A673 (cell line): ENCODE measurements at regions not wholly inside any gene's neighbourhood (a gene's known extent, or its start where the extent isn't known, plus 50 kb on each side); places are given as distances from the start of the nearest gene placed in this dataset.

ENCODE experiments used
- CTCF ChIP-seq: fragments of 300-800, 200-600 bp; sonication (generic); conservative IDR thresholded peaks from 2 replicates; pipeline ENCODE4 v1.5.1; 2017; ENCODE audit warnings: low read depth, mild to moderate bottlenecking, antibody characterized with exemption, low read length, moderate library complexity, mixed read lengths
- EZH2 ChIP-seq: fragments of 200-600 bp; sonication (generic); IDR thresholded peaks from 2 replicates; pipeline ENCODE4 v1.6.1; 2017; ENCODE audit warnings: borderline replicate concordance, low read depth, mild to moderate bottlenecking, mixed read lengths, antibody characterized with exemption, low read length; ENCODE audit not compliant: poor library complexity, severe bottlenecking

- TF ChIP-seq CTCF = no peak
- TF ChIP-seq EZH2 = no peak
Observed at GRCh38 chr2:104704496-104705245, 149.2 kb upstream of the POU3F3 start.
